Body of pancreas (tissue), 4 donors: ENCODE measurements at regions not wholly inside any gene's neighbourhood (a gene's known extent, or its start where the extent isn't known, plus 50 kb on each side); places are given as distances from the start of the nearest gene placed in this dataset.
"Not testable (repeated sequence)": the region's sequence is repeated elsewhere in the genome, so short reads cannot be mapped to it uniquely, and the experiment has no call there.

Source experiments
- POLR2A ChIP-seq, 3 donors: fragments of 450-650 bp; IDR thresholded peaks; one replicate each; pipeline ENCODE4 v1.6.1; 2016; ENCODE audit warnings: antibody characterized with exemption in 3 of 3, mild to moderate bottlenecking in 2 of 3
- TF ChIP-seq, protein P1 (sequence below), 7 experiments: fragments of 450-650 bp in 4 of 7; fragments of 200-600 bp in 3 of 7; sonication (generic) in 3 of 7; IDR thresholded peaks; one replicate each; pipeline ENCODE4 v1.5.1; 2016 to 2019; ENCODE audit warnings: antibody characterized with exemption in 7 of 7

DNA sequence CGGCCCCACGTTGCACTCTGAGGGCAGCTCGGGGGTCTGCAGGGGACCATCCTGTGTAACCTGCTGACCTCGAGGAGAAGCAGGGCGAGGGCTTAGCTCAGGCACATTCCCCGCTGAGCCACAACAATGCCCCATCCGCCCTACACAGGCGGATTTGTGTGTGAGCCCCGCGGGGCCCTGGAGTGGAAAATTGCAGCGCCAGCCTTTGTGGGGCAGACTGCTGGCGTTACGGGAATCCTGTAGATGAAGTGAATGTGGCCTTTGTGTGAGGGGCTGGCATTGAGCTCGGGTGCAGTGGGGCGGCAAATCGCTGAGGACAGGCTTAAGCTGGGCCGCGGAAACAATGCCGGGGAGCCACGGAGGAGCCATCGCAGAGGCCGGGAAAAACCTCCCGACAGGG lies 3970.3 kb upstream of the TPTE start:
- TF ChIP-seq, protein P1, sequence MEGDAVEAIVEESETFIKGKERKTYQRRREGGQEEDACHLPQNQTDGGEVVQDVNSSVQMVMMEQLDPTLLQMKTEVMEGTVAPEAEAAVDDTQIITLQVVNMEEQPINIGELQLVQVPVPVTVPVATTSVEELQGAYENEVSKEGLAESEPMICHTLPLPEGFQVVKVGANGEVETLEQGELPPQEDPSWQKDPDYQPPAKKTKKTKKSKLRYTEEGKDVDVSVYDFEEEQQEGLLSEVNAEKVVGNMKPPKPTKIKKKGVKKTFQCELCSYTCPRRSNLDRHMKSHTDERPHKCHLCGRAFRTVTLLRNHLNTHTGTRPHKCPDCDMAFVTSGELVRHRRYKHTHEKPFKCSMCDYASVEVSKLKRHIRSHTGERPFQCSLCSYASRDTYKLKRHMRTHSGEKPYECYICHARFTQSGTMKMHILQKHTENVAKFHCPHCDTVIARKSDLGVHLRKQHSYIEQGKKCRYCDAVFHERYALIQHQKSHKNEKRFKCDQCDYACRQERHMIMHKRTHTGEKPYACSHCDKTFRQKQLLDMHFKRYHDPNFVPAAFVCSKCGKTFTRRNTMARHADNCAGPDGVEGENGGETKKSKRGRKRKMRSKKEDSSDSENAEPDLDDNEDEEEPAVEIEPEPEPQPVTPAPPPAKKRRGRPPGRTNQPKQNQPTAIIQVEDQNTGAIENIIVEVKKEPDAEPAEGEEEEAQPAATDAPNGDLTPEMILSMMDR (IDR thresholded peaks at IDR 0.05) = not testable (repeated sequence)
- TF ChIP-seq POLR2A (IDR thresholded peaks at IDR 0.05) = not testable (repeated sequence)
